Gastroesophageal sphincter (tissue), 4 donors: ENCODE measurements at regions not wholly inside any gene's neighbourhood (a gene's known extent, or its start where the extent isn't known, plus 50 kb on each side); places are given as distances from the start of the nearest gene placed in this dataset.

Experiments used
- ATAC-seq: fragments of 150-250 bp; one replicate; pipeline ENCODE4 v1.9.1; 2016; ENCODE audit warnings: mild to moderate bottlenecking, moderate library complexity
- H3K27ac ChIP-seq, 4 donors: fragments of 200-600 bp; sonication (generic) in 3 of 4; 1 replicate in 3 of 4; 2 replicates in 1 of 4; pipeline ENCODE4 v1.5.1; 2016 to 2019
- H3K27me3 ChIP-seq: fragments of 200-600 bp; sonication (generic); one replicate; pipeline ENCODE4 v1.5.1; 2019
- H3K36me3 ChIP-seq, 2 donors: fragments of 200-600 bp; sonication (generic); one replicate each; pipeline ENCODE4 v1.5.1; 2019; ENCODE audit warnings: control low read depth in 1 of 2
- H3K4me1 ChIP-seq, 3 donors: fragments of 200-600 bp; sonication (generic); 1 replicate in 2 of 3; 2 replicates in 1 of 3; pipeline ENCODE4 v1.5.1; 2016 to 2019; ENCODE audit warnings: control low read depth in 2 of 3
- H3K4me3 ChIP-seq, 2 donors: fragments of 200-600 bp; sonication (generic); one replicate each; pipeline ENCODE4 v1.5.1; 2019; ENCODE audit warnings: mild to moderate bottlenecking in 1 of 2, moderate library complexity in 1 of 2
- H3K9me3 ChIP-seq, 3 donors: fragments of 200-600 bp; sonication (generic); one replicate each; pipeline ENCODE4 v1.5.1; 2017 to 2019; ENCODE audit warnings: control low read depth in 2 of 3
- EP300 ChIP-seq: sonication (generic); formaldehyde crosslinking; IDR thresholded peaks from one replicate; pipeline ENCODE4 v1.6.1; 2017; ENCODE audit warnings: antibody characterized with exemption, mild to moderate bottlenecking
- POLR2A ChIP-seq, 2 donors: fragments of 450-650 bp; IDR thresholded peaks; one replicate each; pipeline ENCODE4 v1.6.1; 2017; ENCODE audit warnings: antibody characterized with exemption in 2 of 2, mild to moderate bottlenecking in 2 of 2, moderate library complexity in 1 of 2
- POLR2AphosphoS5 ChIP-seq: sonication (generic); formaldehyde crosslinking; IDR thresholded peaks from one replicate; pipeline ENCODE4 v1.6.1; 2017; ENCODE audit warnings: antibody characterized with exemption
- WGBS, 2 donors: methylation state at CpG; one replicate each; pipeline ENCODE4 v1.1.5; 2018; ENCODE audit warnings: low coverage in 1 of 2; 5-methylcytosine and 5-hydroxymethylcytosine counted together
- TF ChIP-seq, protein P1 (sequence below), 4 experiments: fragments of 200-600 bp in 2 of 4; fragments of 450-650 bp in 2 of 4; sonication (generic) in 1 of 4; IDR thresholded peaks; one replicate each; pipeline ENCODE4 v1.5.1; 2017 to 2019; ENCODE audit warnings: antibody characterized with exemption in 4 of 4, mild to moderate bottlenecking in 2 of 4, moderate library complexity in 2 of 4

DNA sequence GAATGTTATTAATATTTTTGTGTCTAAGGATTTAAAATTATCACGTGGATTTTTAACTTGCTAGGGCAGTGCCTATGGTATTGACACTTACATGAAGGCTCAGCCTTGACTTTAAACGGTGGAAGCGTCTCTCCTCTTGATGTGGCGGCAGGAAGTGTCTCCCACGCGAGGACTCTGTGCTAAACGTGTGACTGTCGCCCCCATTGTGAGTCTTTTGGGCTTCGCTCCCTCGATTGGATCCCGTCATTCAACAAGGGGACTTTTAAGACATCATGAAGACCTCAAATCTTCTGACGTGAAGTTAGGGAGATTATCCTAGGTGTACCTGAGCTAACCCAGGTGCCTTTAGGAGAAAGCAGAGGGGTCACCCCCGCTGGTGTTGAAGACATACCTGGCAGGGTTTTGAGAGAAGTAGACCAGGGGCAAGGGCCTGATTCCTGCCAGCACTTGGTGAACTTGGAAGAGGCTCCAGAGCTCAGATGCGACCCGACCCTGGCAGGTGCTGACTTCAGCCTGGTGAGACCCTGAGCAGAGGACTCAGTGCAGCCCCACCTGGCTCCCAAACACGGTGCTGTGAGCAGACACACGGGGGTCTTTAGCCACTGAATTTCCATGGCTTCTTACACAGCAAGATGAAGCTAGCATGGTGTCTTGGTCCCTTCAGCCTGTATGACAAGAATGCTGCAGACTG, 55.7 kb upstream of the IRX4 start:
- WGBS, 2 donors = 79 to 83% methylated on average over 2 to 12 of the region's 17 CpGs
- H3K4me1 ChIP-seq = no peaks in the 10 kb centered on the region
- peaks cover 0 to 20% of the 10 kb centered on the region in 2 donors for H3K36me3 ChIP-seq
- peaks cover 0 to 8% (median 0%) of the 10 kb centered on the region in 3 donors for H3K9me3 ChIP-seq
- no peak overlapping the region for H3K27ac ChIP-seq
- TF ChIP-seq, protein P1, sequence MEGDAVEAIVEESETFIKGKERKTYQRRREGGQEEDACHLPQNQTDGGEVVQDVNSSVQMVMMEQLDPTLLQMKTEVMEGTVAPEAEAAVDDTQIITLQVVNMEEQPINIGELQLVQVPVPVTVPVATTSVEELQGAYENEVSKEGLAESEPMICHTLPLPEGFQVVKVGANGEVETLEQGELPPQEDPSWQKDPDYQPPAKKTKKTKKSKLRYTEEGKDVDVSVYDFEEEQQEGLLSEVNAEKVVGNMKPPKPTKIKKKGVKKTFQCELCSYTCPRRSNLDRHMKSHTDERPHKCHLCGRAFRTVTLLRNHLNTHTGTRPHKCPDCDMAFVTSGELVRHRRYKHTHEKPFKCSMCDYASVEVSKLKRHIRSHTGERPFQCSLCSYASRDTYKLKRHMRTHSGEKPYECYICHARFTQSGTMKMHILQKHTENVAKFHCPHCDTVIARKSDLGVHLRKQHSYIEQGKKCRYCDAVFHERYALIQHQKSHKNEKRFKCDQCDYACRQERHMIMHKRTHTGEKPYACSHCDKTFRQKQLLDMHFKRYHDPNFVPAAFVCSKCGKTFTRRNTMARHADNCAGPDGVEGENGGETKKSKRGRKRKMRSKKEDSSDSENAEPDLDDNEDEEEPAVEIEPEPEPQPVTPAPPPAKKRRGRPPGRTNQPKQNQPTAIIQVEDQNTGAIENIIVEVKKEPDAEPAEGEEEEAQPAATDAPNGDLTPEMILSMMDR (IDR thresholded peaks at IDR 0.05) = no peak
- TF ChIP-seq EP300 = no peak
- no peak for TF ChIP-seq POLR2AphosphoS5
- no peak for TF ChIP-seq POLR2A (IDR thresholded peaks at IDR 0.05)
- no peaks in the 10 kb centered on the region for H3K27me3 ChIP-seq
- no peak for ATAC-seq
- no peak overlapping the region for H3K4me3 ChIP-seq

DNA sequence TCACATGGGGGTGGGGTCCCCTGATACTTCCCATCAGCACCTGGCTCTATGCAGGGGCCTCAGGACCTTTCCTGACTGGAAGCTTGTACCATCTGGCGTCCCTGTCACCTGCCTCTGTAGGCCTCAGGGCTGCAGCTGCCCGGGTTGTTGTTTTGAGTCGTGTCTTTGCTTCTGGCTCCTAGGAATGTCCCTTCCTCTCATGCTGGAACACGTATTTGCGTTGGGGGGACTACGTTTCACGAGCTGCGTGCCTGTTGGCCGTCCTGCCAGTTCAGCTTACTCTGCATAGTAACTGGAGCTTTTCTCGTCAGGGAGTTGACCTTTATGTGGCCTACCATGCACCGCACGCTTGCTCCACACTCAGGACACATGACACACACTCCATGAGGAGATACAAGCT, 54.9 kb upstream of the IRX4 start:
- H3K27me3 ChIP-seq = no peaks in the 10 kb centered on the region
- no peaks in the 10 kb centered on the region for H3K4me1 ChIP-seq
- no peak for ATAC-seq
- H3K36me3 ChIP-seq = peaks cover 0 to 20% of the 10 kb centered on the region in 2 donors
- no peak overlapping the region for H3K27ac ChIP-seq
- H3K9me3 ChIP-seq = peaks cover 0 to 8% (median 0%) of the 10 kb centered on the region in 3 donors
- TF ChIP-seq POLR2A (IDR thresholded peaks at IDR 0.05) = no peak
- TF ChIP-seq POLR2AphosphoS5 = no peak
- TF ChIP-seq, protein P1 (IDR thresholded peaks at IDR 0.05) = no peak
- no peak for TF ChIP-seq EP300
- WGBS, 2 donors = 95% methylated on average over 9 of the region's 12 CpGs; no CpG with 5 or more reads in 1 of the 2 donors
- no peak overlapping the region for H3K4me3 ChIP-seq

DNA sequence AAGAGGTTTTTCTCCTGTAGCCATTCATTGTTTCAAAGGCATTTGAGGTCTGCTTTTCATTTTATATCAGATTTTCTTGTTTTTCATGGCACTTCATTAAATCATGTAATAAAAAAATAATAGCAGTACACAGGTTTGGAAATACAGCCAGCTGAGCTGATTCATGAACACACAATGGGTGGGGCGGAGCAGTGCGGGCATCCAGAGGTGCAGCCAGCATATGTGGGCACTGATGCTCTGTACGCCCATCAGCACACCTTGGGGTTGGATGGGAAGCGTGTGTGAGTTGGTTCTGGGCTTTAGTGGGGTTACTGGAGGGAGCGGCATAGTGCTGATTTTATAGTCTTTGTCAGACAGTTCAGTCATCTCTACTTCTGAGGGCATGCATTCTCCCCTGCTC, 54.2 kb upstream of the IRX4 start:
- Histone ChIP-seq H3K4me1 (peaks cover 0 to 1% (median 0%) of the 10 kb centered on the region in 3 donors), H3K27me3 (peaks cover under 1% of the 10 kb centered on the region), H3K4me3 (no peak overlapping the region), H3K36me3 (peaks cover 0 to 20% of the 10 kb centered on the region in 2 donors), H3K27ac (no peak overlapping the region), H3K9me3 (peaks cover 0 to 8% (median 0%) of the 10 kb centered on the region in 3 donors)
- no peak for TF ChIP-seq EP300
- TF ChIP-seq POLR2AphosphoS5 = no peak
- no peak for TF ChIP-seq POLR2A (IDR thresholded peaks at IDR 0.05)
- TF ChIP-seq, protein P1 (IDR thresholded peaks at IDR 0.05) = no peak
- ATAC-seq = no peak
- 93 to 94% methylated on average over 3 of the region's 5 CpGs for WGBS, 2 donors

DNA sequence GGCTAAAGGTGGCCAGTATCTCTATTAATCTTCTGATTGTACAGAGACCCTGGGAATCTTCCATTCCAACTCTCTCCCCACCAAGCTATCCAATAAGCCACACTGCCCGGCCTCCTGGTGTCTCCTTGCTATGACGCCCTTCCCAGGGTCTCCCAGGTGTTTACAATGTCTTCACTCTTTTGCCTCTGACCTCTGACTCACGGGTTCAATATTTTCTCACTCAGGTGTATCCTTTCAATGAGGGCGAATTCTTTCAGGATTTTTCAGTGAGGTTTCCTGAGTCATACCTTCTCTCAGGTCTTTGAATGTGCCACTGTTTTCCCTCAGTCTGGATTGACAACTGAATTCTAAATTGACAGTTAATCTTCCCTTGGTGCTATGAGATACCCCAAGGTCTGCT, 53.7 kb upstream of the IRX4 start:
- Histone ChIP-seq H3K4me1 (peaks cover 0 to 6% (median 0%) of the 10 kb centered on the region in 3 donors), H3K27me3 (peaks cover 6% of the 10 kb centered on the region), H3K36me3 (peaks cover 0 to 20% of the 10 kb centered on the region in 2 donors), H3K4me3 (no peak overlapping the region), H3K9me3 (peaks cover 0 to 8% (median 0%) of the 10 kb centered on the region in 3 donors), H3K27ac (no peak overlapping the region)
- no peak for ATAC-seq
- 82 to 90% methylated on average over 2 to 4 of the region's 4 CpGs for WGBS, 2 donors
- TF ChIP-seq POLR2A (IDR thresholded peaks at IDR 0.05) (no peak), POLR2AphosphoS5 (no peak), EP300 (no peak)
- TF ChIP-seq, protein P1 (IDR thresholded peaks at IDR 0.05) = no peak

DNA sequence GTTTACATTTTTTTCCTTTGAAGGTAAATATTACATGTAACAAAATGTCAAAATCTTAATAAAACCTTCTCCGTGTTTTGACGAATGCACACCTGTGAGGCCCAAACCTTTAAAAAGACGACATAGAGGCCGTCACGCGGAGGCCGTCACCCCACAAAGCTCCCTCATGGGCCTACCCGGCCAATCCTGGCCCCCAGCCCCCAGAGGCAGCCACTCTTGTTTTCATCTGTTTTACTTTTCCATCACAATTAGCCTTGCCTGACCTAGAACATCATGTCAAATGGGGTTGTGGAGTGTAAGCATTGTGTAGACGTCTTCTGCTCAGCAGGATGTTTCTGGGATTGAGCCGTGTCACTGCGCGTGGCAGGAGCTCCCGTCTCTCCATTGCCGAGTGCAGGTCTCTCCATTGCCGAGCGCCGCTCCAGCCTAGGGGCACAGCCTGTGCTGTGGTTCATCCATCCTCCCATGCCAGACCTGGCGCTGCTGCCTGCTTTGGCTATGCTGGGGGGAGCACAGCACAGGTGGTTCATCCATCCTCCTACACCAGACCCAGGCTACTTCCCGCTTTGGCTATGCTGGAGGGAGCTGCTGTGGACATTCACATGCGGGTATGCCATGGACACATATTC, 52.2 kb upstream of the IRX4 start:
- WGBS, 2 donors = 85 to 92% methylated on average over 12 to 17 of the region's 20 CpGs
- H3K9me3 ChIP-seq = peaks cover 0 to 8% (median 0%) of the 10 kb centered on the region in 3 donors
- no peak overlapping the region for H3K27ac ChIP-seq
- no peak for TF ChIP-seq POLR2AphosphoS5
- no peak for TF ChIP-seq POLR2A (IDR thresholded peaks at IDR 0.05)
- TF ChIP-seq EP300 = no peak
- TF ChIP-seq, protein P1 (IDR thresholded peaks at IDR 0.05) = no peak
- peaks cover 0 to 20% of the 10 kb centered on the region in 2 donors for H3K36me3 ChIP-seq
- H3K27me3 ChIP-seq = peaks cover 18% of the 10 kb centered on the region
- no peak for ATAC-seq
- peaks cover 0 to 18% (median 0%) of the 10 kb centered on the region in 3 donors for H3K4me1 ChIP-seq
- no peak overlapping the region for H3K4me3 ChIP-seq
